Uterus (tissue), 3 donors: ENCODE measurements at regions not wholly inside any gene's neighbourhood (a gene's known extent, or its start where the extent isn't known, plus 50 kb on each side); places are given as distances from the start of the nearest gene placed in this dataset.

Source experiments
- DNase-seq, 2 donors: peaks; one replicate each; pipeline ENCODE4 v3.0.0-alpha.2; 2019 to 2020
- H3K27ac ChIP-seq, 2 donors: fragments of 200-600 bp; sonication (generic); 1 replicate in 1 of 2; 2 replicates in 1 of 2; pipeline ENCODE4 v1.5.1; 2016 to 2018
- H3K27me3 ChIP-seq, 2 donors: fragments of 200-600 bp; sonication (generic); one replicate each; pipeline ENCODE4 v1.5.1; 2018 to 2019; ENCODE audit warnings: control low read depth in 1 of 2
- H3K36me3 ChIP-seq, 2 donors: fragments of 200-600 bp; sonication (generic); one replicate each; pipeline ENCODE4 v1.5.1; 2019; ENCODE audit warnings: control low read depth in 1 of 2
- H3K4me1 ChIP-seq, 2 donors: fragments of 200-600 bp; sonication (generic); one replicate each; pipeline ENCODE4 v1.5.1; 2018 to 2019; ENCODE audit warnings: control low read depth in 1 of 2
- H3K4me3 ChIP-seq, 2 donors: fragments of 200-600 bp; sonication (generic); 1 replicate in 1 of 2; 2 replicates in 1 of 2; pipeline ENCODE4 v1.5.1; 2018 to 2019; ENCODE audit warnings: mild to moderate bottlenecking in 1 of 2
- H3K9me3 ChIP-seq, 2 donors: fragments of 200-600 bp; sonication (generic); one replicate each; pipeline ENCODE4 v1.5.1; 2019; ENCODE audit warnings: control low read depth in 1 of 2
- CTCF ChIP-seq, 4 experiments: fragments of 200-600 bp in 2 of 4; fragments of 450-650 bp in 2 of 4; sonication (generic) in 2 of 4; IDR thresholded peaks; one replicate each; pipeline ENCODE4 v1.5.1; 2016 to 2019; ENCODE audit warnings: antibody characterized with exemption in 4 of 4, mild to moderate bottlenecking in 2 of 4, moderate library complexity in 1 of 4
- POLR2A ChIP-seq, 2 donors: fragments of 450-650 bp; IDR thresholded peaks; one replicate each; pipeline ENCODE4 v1.6.1; 2016; ENCODE audit warnings: antibody characterized with exemption in 2 of 2, mild to moderate bottlenecking in 1 of 2, moderate library complexity in 1 of 2
- intact Hi-C: fragments of 100-400 bp; cut with DNase I; formaldehyde crosslinking; loops from one replicate; pipeline ENCODE4 v1.15.1; 2023; ENCODE audit warnings: low total_unique reads
- donor health status: DM: yes; HTN: yes; CAD: no.

- Histone ChIP-seq H3K27me3 (no peaks in the 10 kb centered on the region), H3K4me3 (no peak overlapping the region), H3K9me3 (no peaks in the 10 kb centered on the region), H3K4me1 (no peaks in the 10 kb centered on the region), H3K27ac (no peak overlapping the region), H3K36me3 (no peaks in the 10 kb centered on the region)
- TF ChIP-seq CTCF (IDR thresholded peaks at IDR 0.05) (no peak), POLR2A (IDR thresholded peaks at IDR 0.05) (no peak)
- intact Hi-C loops = no loop called here
- no peak for DNase-seq
Observed at GRCh38 chr10:31741473-31741872, 187.2 kb downstream of the ARHGAP12 start.

- no peaks in the 10 kb centered on the region for H3K9me3 ChIP-seq
- DNase-seq = no peak
- peak overlapping the region; percentile 13 to 24 for H3K27ac ChIP-seq
- H3K4me1 ChIP-seq = no peaks in the 10 kb centered on the region
- no peak overlapping the region for H3K4me3 ChIP-seq
- intact Hi-C loops = no loop called here
- no peaks in the 10 kb centered on the region for H3K27me3 ChIP-seq
- no peaks in the 10 kb centered on the region for H3K36me3 ChIP-seq
- no peak for TF ChIP-seq POLR2A (IDR thresholded peaks at IDR 0.05)
- no peak for TF ChIP-seq CTCF (IDR thresholded peaks at IDR 0.05)
Observed at GRCh38 chr10:31739711-31740110, 188.9 kb downstream of the ARHGAP12 start.

GRCh38 chr10:31739146-31739545 lies 189.5 kb downstream of the ARHGAP12 start:
- no peak overlapping the region for H3K27ac ChIP-seq
- no peak overlapping the region for H3K4me3 ChIP-seq
- H3K36me3 ChIP-seq = no peaks in the 10 kb centered on the region
- no peak for TF ChIP-seq CTCF (IDR thresholded peaks at IDR 0.05)
- TF ChIP-seq POLR2A (IDR thresholded peaks at IDR 0.05) = no peak
- no peaks in the 10 kb centered on the region for H3K4me1 ChIP-seq
- no peaks in the 10 kb centered on the region for H3K27me3 ChIP-seq
- no peak for DNase-seq
- intact Hi-C loops = no loop called here
- H3K9me3 ChIP-seq = no peaks in the 10 kb centered on the region

- no peaks in the 10 kb centered on the region for H3K36me3 ChIP-seq
- no peaks in the 10 kb centered on the region for H3K9me3 ChIP-seq
- H3K4me3 ChIP-seq = no peak overlapping the region
- no peak for TF ChIP-seq POLR2A (IDR thresholded peaks at IDR 0.05)
- TF ChIP-seq CTCF (IDR thresholded peaks at IDR 0.05) = no peak
- no peak for DNase-seq
- H3K27me3 ChIP-seq = no peaks in the 10 kb centered on the region
- intact Hi-C loops = no loop called here
- no peaks in the 10 kb centered on the region for H3K4me1 ChIP-seq
- H3K27ac ChIP-seq = no peak overlapping the region
Observed at GRCh38 chr10:31731711-31732110, 196.9 kb downstream of the ARHGAP12 start.

GRCh38 chr10:31730776-31731175 lies 197.9 kb downstream of the ARHGAP12 start:
- TF ChIP-seq POLR2A (IDR thresholded peaks at IDR 0.05) = no peak
- TF ChIP-seq CTCF (IDR thresholded peaks at IDR 0.05) = no peak
- Histone ChIP-seq H3K27me3 (no peaks in the 10 kb centered on the region), H3K27ac (no peak overlapping the region), H3K4me3 (no peak overlapping the region), H3K9me3 (no peaks in the 10 kb centered on the region), H3K36me3 (no peaks in the 10 kb centered on the region), H3K4me1 (no peaks in the 10 kb centered on the region)
- DNase-seq = no peak
- intact Hi-C loops = no loop called here
